GM18498 (cell line): ENCODE measurements at regions not wholly inside any gene's neighbourhood (a gene's known extent, or its start where the extent isn't known, plus 50 kb on each side); places are given as distances from the start of the nearest gene placed in this dataset.

Experiments
- ATAC-seq: cut with Tn5 transposase; IDR thresholded peaks from one replicate; pipeline ENCODE4 v1.9.1; 2021; ENCODE audit warnings: mild to moderate bottlenecking, moderate library complexity; ENCODE audit not compliant: unreplicated experiment

- no peak for ATAC-seq
Observed at GRCh38 chr16:56140645-56141044, 50.6 kb upstream of the GNAO1 start.

- no peak for ATAC-seq
Observed at GRCh38 chr16:56137269-56137668, 54.0 kb upstream of the GNAO1 start.

- no peak for ATAC-seq
Observed at GRCh38 chr16:56136256-56136655, 55.0 kb upstream of the GNAO1 start.

- no peak for ATAC-seq
Observed at GRCh38 chr16:56134790-56135189, 56.5 kb upstream of the GNAO1 start.

GRCh38 chr16:56125922-56126321 lies 65.4 kb upstream of the GNAO1 start:
- no peak for ATAC-seq

GRCh38 chr16:56122251-56122650 lies 69.0 kb upstream of the GNAO1 start:
- no peak for ATAC-seq

GRCh38 chr16:56121156-56121500 lies 70.2 kb upstream of the GNAO1 start:
- no peak for ATAC-seq

GRCh38 chr16:56120447-56121155 lies 70.7 kb upstream of the GNAO1 start:
- no peak for ATAC-seq

GRCh38 chr16:56119133-56119532 lies 72.2 kb upstream of the GNAO1 start:
- ATAC-seq = no peak

- ATAC-seq = no peak
Observed at GRCh38 chr16:56116577-56116964, 74.7 kb upstream of the GNAO1 start.

GRCh38 chr16:56115817-56116576 lies 75.3 kb upstream of the GNAO1 start:
- no peak for ATAC-seq

GRCh38 chr16:56113223-56113622 lies 78.1 kb upstream of the GNAO1 start:
- ATAC-seq = no peak

- no peak for ATAC-seq
Observed at GRCh38 chr16:56111100-56111499, 80.2 kb upstream of the GNAO1 start.

- ATAC-seq = no peak
Observed at GRCh38 chr16:56109994-56110393, 81.3 kb upstream of the GNAO1 start.

GRCh38 chr16:56109205-56109604 lies 82.1 kb upstream of the GNAO1 start:
- no peak for ATAC-seq

- no peak for ATAC-seq
Observed at GRCh38 chr16:56108724-56109123, 82.6 kb upstream of the GNAO1 start.

GRCh38 chr16:56108056-56108471 lies 83.2 kb upstream of the GNAO1 start:
- no peak for ATAC-seq

GRCh38 chr16:56106527-56106926 lies 84.8 kb upstream of the GNAO1 start:
- ATAC-seq = no peak

GRCh38 chr16:56102906-56103305 lies 88.4 kb upstream of the GNAO1 start:
- no peak for ATAC-seq

- ATAC-seq = no peak
Observed at GRCh38 chr16:56102183-56102686, 89.1 kb upstream of the GNAO1 start.

- no peak for ATAC-seq
Observed at GRCh38 chr16:56101480-56101879, 89.8 kb upstream of the GNAO1 start.

GRCh38 chr16:56097306-56097705 lies 94.0 kb upstream of the GNAO1 start:
- ATAC-seq = no peak
